Endothelial cell of umbilical vein (primary cell): ENCODE measurements at regions not wholly inside any gene's neighbourhood (a gene's known extent, or its start where the extent isn't known, plus 50 kb on each side); places are given as distances from the start of the nearest gene placed in this dataset.
A peak's percentile ranks its signal among the peaks of the same experiment; 100 is the strongest.

Experiments used
- BruUV-seq: library from RNA; stranded (reverse); fragments of 400-500 nt; replicated peaks from 2 replicates; lab custom pipeline; 2021; lab: Mats Ljungman, UMichigan
- CTCF ChIA-PET: fragments of 300-600, 350-600 bp; sonication (Branson Sonifier 250); formaldehyde crosslinking; loops from one replicate; lab custom pipeline; 2021; ENCODE audit warnings: antibody characterized with exemption, inconsistent platforms; lab: Charles Lee
- POLR2A ChIA-PET: fragments of 300-600, 350-600 bp; sonication (Branson Sonifier 250); formaldehyde crosslinking; loops from one replicate; lab custom pipeline; 2021; ENCODE audit warnings: antibody characterized with exemption, inconsistent platforms; lab: Charles Lee
- DNase-seq: peaks from one replicate; pipeline ENCODE4 v3.0.0-alpha.2; 2011; ENCODE audit warnings: low read depth, low spot score
- FAIRE-seq: peaks from 2 replicates; lab custom pipeline; 2011; peaks lifted over from hg19 to GRCh38; lab: Jason Lieb, UNC
- H2AFZ ChIP-seq: 2 replicates; pipeline ENCODE4 v1.6.0; 2012; ENCODE audit warnings: low read depth, low read length, control low read depth, inconsistent platforms
- H3K27ac ChIP-seq: 2 replicates; pipeline ENCODE4 v1.5.1; 2011; ENCODE audit warnings: low read depth, mild to moderate bottlenecking, control low read depth, low read length, moderate library complexity; ENCODE audit not compliant: insufficient read depth
- H3K27me3 ChIP-seq, 2 experiments: 2 replicates each; pipeline versions ENCODE4 v1.6.0 to v1.6.1; 2011; ENCODE audit warnings: low read length in 2 of 2, mixed read lengths in 1 of 2; ENCODE audit not compliant: control insufficient read depth in 2 of 2, insufficient read depth in 2 of 2
- H3K36me3 ChIP-seq, 2 experiments: 2 replicates in 1 of 2; 3 replicates in 1 of 2; pipeline ENCODE4 v1.5.1; 2011; ENCODE audit warnings: low read length in 2 of 2, mild to moderate bottlenecking in 1 of 2, moderate library complexity in 1 of 2; ENCODE audit not compliant: control insufficient read depth in 2 of 2, insufficient read depth in 2 of 2; ENCODE audit errors: extremely low read depth in 1 of 2
- H3K4me1 ChIP-seq: 3 replicates; pipeline ENCODE4 v1.5.1; 2011; ENCODE audit warnings: mild to moderate bottlenecking, low read length; ENCODE audit not compliant: control insufficient read depth, insufficient read depth; ENCODE audit errors: extremely low read depth
- H3K4me2 ChIP-seq: 2 replicates; pipeline ENCODE4 v1.6.1; 2011; ENCODE audit warnings: low read length, control low read depth, mixed read lengths; ENCODE audit not compliant: insufficient read depth
- H3K4me3 ChIP-seq, 3 experiments: fragments of 200-600 bp in 1 of 3; sonication (generic), shearing (Covaris generic) in 1 of 3; replicated peaks in 1 of 3; 2 replicates each; pipeline ENCODE4 v1.5.1; 2011 to 2016; ENCODE audit warnings: control low read depth in 3 of 3, low read length in 3 of 3, mild to moderate bottlenecking in 2 of 3, inconsistent platforms in 1 of 3, low read depth in 1 of 3, moderate library complexity in 1 of 3; ENCODE audit not compliant: insufficient read depth in 1 of 3
- H3K79me2 ChIP-seq: 2 replicates; pipeline ENCODE4 v1.6.0; 2012; ENCODE audit warnings: low read length, inconsistent platforms; ENCODE audit not compliant: control insufficient read depth, insufficient read depth
- H3K9ac ChIP-seq: replicated peaks from 2 replicates; pipeline ENCODE3; 2011; ENCODE audit warnings: low read length, control low read depth; ENCODE audit not compliant: insufficient read depth; ENCODE audit errors: extremely low read depth
- H3K9me1 ChIP-seq: replicated peaks from 3 replicates; pipeline ENCODE4 v1.6.0; 2011; ENCODE audit warnings: mild to moderate bottlenecking, low read length; ENCODE audit not compliant: control insufficient read depth, insufficient read depth; ENCODE audit errors: extremely low read depth
- H3K9me3 ChIP-seq: replicated peaks from 2 replicates; pipeline ENCODE4 v1.5.1; 2012; ENCODE audit warnings: low read length, inconsistent platforms; ENCODE audit not compliant: control insufficient read depth, insufficient read depth
- H4K20me1 ChIP-seq: replicated peaks from 2 replicates; pipeline ENCODE3; 2011; ENCODE audit warnings: mild to moderate bottlenecking, low read length; ENCODE audit not compliant: control insufficient read depth, insufficient read depth; ENCODE audit errors: extremely low read depth
- EZH2 ChIP-seq: IDR thresholded peaks from 2 replicates; pipeline ENCODE4 v1.6.1; 2012; ENCODE audit warnings: borderline replicate concordance, low read depth, mild to moderate bottlenecking, moderate library complexity, low read length, inconsistent platforms; ENCODE audit not compliant: severe bottlenecking
- FOS ChIP-seq: IDR thresholded peaks from 2 replicates; pipeline ENCODE4 v1.6.1; 2011; ENCODE audit warnings: mild to moderate bottlenecking, low read length, moderate library complexity, borderline replicate concordance; ENCODE audit not compliant: insufficient read depth
- GATA2 ChIP-seq: IDR thresholded peaks from 2 replicates; pipeline ENCODE4 v1.7.0; 2011; ENCODE audit warnings: low read depth, mild to moderate bottlenecking, moderate library complexity, mixed read lengths, low read length; ENCODE audit not compliant: insufficient read length, insufficient read depth
- JUN ChIP-seq: IDR thresholded peaks from 2 replicates; pipeline ENCODE4 v1.6.1; 2011; ENCODE audit warnings: borderline replicate concordance, low read depth; ENCODE audit not compliant: insufficient read length, insufficient read depth
- MYC ChIP-seq: IDR thresholded peaks from one replicate; pipeline ENCODE4 v1.6.1; 2011; ENCODE audit warnings: mild to moderate bottlenecking, low read depth, low read length
- POLR2A ChIP-seq: IDR thresholded peaks from 2 replicates; pipeline ENCODE4 v1.6.1; 2012; ENCODE audit warnings: low read depth, mild to moderate bottlenecking, control low read depth, low read length
- POLR2AphosphoS5 ChIP-seq: IDR thresholded peaks from 2 replicates; pipeline ENCODE4 v1.6.1; 2012; ENCODE audit warnings: low read depth, mild to moderate bottlenecking, control low read depth, low read length, moderate library complexity; ENCODE audit not compliant: insufficient read depth
- dilution Hi-C: fragments of 300-500 bp; cut with MboI; formaldehyde crosslinking; loops from one replicate; pipeline ENCODE4 v1.15.0; 2019; ENCODE audit warnings: low sequenced_read_pairs; ENCODE audit not compliant: extremely low pct_ligation_motif_present
- intact Hi-C: fragments of 100-400 bp; cut with micrococcal nuclease; formaldehyde crosslinking; loops from one replicate; pipeline ENCODE4 v1.10.0; 2022
- TF ChIP-seq, protein P1 (sequence below): IDR thresholded peaks from 2 replicates; pipeline ENCODE4 v1.6.1; 2011; ENCODE audit not compliant: insufficient read depth, insufficient read length

DNA sequence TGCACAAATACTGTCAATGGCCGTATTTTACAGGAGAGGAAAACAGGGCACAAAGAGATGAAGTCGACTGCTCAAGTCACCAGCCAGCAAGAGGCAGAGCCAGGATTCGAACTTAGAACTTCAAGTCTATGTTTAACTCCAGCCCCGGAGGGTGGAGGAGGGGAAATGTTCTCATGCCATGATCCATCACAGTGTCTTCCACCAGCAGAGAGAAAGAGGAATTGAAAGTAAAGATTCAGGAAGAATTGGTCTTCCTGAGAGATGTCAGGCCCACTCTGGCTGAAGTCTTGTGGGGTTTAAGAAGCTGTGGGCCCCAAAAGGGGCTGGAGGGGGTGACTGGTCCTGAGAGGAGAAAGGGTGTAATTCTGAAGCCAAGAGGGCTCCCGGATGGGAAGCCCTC is 260.0 kb downstream of the TNS1 start:
- intact Hi-C loops (no loop called here), dilution Hi-C loops (no loop called here)
- Histone ChIP-seq H3K36me3 (no peaks in the 10 kb centered on the region), H3K27me3 (no peaks in the 10 kb centered on the region), H3K9me1 (no peaks in the 10 kb centered on the region), H3K4me1 (peaks cover 6% of the 10 kb centered on the region), H3K4me2 (no peak overlapping the region), H3K9ac (no peak overlapping the region), H4K20me1 (no peaks in the 10 kb centered on the region), H3K27ac (no peak overlapping the region), H3K4me3 (no peak overlapping the region), H2AFZ (no peak overlapping the region), H3K9me3 (no peaks in the 10 kb centered on the region), H3K79me2 (no peaks in the 10 kb centered on the region)
- ChIA-PET CTCF (no interaction called here), POLR2A (no interaction called here)
- DNase-seq (no peak), FAIRE-seq (no peak)
- no TSS peak for BruUV-seq
- no peak for TF ChIP-seq GATA2
- no peak for TF ChIP-seq MYC
- TF ChIP-seq JUN: no peak
- TF ChIP-seq FOS: no peak

DNA sequence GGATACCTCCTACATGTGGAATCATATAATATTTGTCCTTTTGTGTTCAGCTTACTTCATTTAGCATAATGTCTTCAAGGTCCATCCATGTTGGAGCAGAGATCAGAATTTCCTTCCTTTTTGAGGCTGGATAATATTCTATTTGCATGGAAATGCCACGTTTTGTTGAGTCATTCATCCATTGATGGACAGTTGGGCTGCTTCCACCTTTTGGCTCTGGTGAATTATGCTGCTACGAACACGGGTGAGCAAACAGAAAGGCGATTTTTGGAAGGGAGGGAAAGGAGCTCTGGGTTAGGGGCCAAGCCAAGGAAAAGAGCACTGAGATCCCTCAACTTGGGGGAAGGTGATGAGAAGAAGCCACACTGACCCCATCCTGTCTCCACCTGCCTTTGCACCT is 260.5 kb downstream of the TNS1 start:
- Histone ChIP-seq H3K79me2 (no peaks in the 10 kb centered on the region), H3K9me1 (no peaks in the 10 kb centered on the region), H3K4me1 (peaks cover 6% of the 10 kb centered on the region), H2AFZ (peak overlapping the region; percentile 3), H3K9me3 (no peaks in the 10 kb centered on the region), H3K27ac (no peak overlapping the region), H3K27me3 (no peaks in the 10 kb centered on the region), H3K4me2 (no peak overlapping the region), H4K20me1 (no peaks in the 10 kb centered on the region), H3K4me3 (no peak overlapping the region), H3K36me3 (no peaks in the 10 kb centered on the region), H3K9ac (no peak overlapping the region)
- no peak for TF ChIP-seq POLR2AphosphoS5
- no peak for TF ChIP-seq JUN
- TF ChIP-seq, protein P1, sequence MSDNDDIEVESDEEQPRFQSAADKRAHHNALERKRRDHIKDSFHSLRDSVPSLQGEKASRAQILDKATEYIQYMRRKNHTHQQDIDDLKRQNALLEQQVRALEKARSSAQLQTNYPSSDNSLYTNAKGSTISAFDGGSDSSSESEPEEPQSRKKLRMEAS: no peak
- TF ChIP-seq POLR2A: no peak
- TF ChIP-seq MYC: no peak
- TF ChIP-seq EZH2: no peak
- TF ChIP-seq GATA2: no peak
- no peak for TF ChIP-seq FOS
- no peak for DNase-seq
- dilution Hi-C loops: no loop called here
- BruUV-seq: no TSS peak
- intact Hi-C loops: no loop called here
- ChIA-PET CTCF (no interaction called here), POLR2A (no interaction called here)
- FAIRE-seq: no peak
